NCI-H748 treated with DMSO at 0.1 percent for 48 hours (cell line): ENCODE measurements at regions not wholly inside any gene's neighbourhood (a gene's known extent, or its start where the extent isn't known, plus 50 kb on each side); places are given as distances from the start of the nearest gene placed in this dataset.

ENCODE experiments used
- DNase-seq: peaks from one replicate; lab custom pipeline; 2025; lab: John Stamatoyannopoulos, UW

GRCh38 chr11:8826139-8826786, 84.7 kb upstream of the AKIP1 start:
- no peak for DNase-seq

DNA sequence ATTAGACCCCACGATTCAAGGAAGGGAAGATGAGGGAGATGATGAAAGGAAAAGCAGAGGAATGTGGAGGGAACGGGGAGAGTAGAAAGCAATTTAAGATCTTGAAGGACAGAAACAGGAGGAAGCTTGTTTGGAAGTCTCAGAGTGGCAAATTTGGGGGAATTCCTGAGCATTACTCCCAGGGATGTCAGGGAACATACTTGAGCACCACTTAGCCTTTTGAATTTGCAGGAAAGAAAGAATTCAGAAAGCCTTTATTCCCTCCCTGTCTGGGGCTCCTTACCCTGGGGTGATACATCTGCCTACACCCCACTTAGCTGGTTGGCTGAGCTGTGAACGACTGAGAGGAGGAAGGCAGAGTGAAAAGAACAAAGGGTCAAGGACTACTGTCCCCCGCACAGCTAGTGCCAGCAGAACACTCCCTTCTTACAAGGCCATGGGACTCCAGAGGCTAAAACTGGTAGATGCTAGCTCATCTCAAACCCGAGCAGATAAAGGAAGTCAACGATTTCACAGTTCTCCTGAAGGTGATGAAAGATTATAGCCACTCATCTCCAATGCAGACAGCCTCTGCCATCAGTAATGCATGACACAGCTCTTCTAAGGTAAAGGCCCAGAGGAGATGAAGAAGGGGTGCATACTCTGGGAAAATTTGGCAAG, 84.0 kb upstream of the AKIP1 start:
- no peak for DNase-seq

DNA sequence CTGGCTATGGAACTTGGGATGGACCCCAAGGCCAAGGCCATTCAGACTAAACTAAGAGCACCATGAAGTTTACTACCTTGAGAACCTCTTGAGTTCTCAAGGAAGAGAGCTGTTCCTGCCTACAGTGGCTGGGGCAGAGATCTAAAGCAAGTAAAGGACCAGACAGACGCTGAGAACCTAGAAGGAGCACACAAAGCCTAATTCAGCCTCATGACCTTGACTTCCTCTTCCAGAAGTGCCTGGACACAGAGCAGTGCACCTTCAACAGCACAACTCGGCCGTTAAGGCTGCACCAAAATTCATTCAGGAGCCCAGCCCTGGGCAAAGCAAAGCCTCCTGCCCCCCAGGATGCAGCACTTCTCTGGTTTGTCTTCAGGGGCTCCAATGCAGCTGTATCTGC, 82.9 kb upstream of the AKIP1 start:
- no peak for DNase-seq

- DNase-seq: no peak
Measured at GRCh38 chr11:8828580-8829361, 82.2 kb upstream of the AKIP1 start.

GRCh38 chr11:8829556-8829955, 81.4 kb upstream of the AKIP1 start:
- no peak for DNase-seq

DNA sequence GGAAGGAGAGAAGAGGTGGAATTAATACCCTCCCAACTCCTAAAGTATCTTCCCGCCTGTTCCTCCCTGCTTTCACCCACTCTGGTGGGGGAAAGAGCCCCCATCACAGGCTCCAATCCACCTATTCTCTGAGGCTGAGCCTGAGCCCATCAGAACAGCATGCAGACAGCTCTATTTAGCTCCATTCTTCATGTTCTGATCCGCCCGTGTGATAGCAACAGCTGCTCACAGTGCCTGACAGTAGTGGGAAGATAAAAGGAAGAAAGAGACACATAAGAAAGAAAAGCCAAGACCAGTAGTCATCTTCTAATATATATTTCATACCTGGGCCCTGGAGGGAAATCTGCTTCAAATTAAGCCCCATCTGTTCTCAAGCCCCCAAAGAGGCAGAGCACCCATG, 80.3 kb upstream of the AKIP1 start:
- DNase-seq: no peak

DNA sequence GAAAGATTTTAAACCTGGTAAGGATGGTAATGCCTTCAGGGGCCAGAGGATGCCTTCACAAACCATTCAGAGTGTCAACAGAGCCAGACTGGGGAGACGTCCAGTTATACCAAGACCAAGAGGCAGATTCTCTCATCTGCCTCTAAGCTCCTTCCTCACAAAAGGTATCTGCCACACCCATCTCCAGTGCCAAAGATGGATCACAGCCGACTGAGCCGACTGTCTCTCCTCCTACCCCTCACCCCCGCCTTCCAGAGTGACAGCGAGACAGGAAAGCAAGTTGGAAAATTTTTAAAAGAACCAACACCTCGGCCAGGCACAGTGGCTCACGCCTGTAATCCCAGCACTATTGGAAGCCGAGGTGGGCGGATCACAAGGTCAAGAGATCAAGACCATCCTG, 79.1 kb upstream of the AKIP1 start:
- DNase-seq: no peak

- DNase-seq: no peak
Measured at GRCh38 chr11:8832571-8833260, 78.3 kb upstream of the AKIP1 start.

- no peak for DNase-seq
Measured at GRCh38 chr11:8833568-8834315, 77.2 kb upstream of the AKIP1 start.

- no peak for DNase-seq
Measured at GRCh38 chr11:8834379-8834778, 76.6 kb upstream of the AKIP1 start.

DNA sequence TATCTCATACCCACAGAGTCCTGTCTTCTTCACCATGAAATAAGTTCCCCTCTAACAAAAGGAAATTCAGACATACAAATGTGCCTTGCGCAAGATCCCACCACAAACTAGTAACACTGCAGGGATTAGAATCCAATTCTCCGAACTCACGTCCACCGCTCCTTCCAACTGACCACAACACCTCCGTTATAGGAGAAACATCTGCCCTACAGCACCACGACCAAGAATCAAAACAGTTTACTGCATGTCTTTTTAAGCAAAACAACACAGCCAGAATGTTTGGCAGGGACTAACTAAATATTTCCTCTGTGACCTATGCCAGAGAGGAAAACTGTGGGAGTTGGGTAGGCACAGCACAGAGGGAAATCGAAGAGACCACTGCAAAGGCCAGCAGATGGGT, 72.7 kb upstream of the AKIP1 start:
- DNase-seq: no peak

- DNase-seq: no peak
Measured at GRCh38 chr11:8839306-8839956, 71.6 kb upstream of the AKIP1 start.

DNA sequence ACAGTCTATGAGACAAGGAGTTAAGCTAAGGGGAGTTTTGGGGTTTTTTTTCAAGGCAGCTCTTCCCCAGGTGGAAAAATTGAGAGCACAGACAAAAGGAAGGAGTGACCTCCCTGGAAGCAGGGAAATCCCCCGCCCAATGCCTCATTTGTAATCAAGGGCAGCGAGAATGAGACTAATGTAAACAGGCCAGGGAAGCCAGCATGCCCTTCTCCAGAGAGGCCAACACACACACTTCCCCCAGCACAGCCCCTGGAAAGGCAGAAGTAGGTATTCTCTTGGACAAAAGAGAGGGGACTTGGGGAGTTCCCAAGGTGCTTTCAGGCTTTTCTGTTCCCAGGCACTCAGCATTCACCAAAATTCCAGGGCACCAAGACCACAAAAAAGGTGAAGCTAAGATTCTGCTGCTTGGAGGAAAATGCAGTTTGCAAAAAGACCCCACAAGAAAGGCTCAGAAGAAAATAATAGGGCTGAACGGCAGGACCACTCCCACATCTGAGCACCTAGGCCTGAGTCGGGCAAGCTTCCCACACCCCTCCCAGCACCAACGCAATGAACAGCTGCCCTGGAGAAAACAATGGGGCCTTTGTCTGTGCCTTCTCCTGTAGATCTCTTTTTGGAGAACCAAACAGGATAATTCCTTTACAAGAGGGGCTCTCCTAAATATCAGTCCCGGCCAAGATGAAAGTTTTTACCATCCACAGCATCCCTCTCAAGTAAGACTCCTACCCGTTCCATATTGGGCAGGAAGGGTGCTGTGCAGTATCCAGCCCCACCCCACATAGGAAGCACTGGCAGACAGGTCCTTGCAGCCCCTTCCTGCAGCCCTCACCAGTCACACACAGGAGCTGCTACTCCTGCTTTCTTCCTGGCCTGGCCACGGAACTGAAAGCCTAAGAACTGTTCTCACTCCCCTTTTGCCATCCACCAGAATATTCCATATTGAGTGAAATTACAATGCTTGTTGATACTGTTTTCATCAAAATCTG, 70.7 kb upstream of the AKIP1 start:
- no peak for DNase-seq

GRCh38 chr11:8841899-8842298, 69.1 kb upstream of the AKIP1 start:
- no peak for DNase-seq

DNA sequence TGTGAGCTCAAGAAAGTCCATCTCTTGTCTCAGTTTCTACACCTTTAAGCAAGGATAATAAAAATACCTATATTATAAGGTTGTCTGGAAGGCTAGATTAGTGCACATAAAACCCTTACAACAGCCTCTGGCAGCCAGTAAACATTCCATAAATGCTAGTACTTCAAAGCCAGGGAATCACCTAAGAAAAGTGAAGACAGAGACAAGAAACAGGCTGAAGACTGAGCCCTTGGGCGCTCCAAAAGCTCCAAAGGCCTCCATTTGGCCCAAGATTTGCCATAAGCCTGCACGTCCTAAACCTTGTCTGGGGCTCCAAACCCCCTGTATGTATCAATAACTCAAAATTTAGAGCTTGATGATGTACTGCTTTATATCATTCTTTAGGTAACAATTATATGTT, 52.2 kb upstream of the AKIP1 start:
- no peak for DNase-seq
